GM10266 (cell line): ENCODE measurements at regions not wholly inside any gene's neighbourhood (a gene's known extent, or its start where the extent isn't known, plus 50 kb on each side); places are given as distances from the start of the nearest gene placed in this dataset.
"Not testable (repeated sequence)": the region's sequence is repeated elsewhere in the genome, so short reads cannot be mapped to it uniquely, and the experiment has no call there.

ENCODE experiments used
- DNase-seq: peaks from one replicate; pipeline ENCODE4 v3.0.0; 2012; ENCODE audit errors: extremely low spot score
- TF ChIP-seq, protein P1 (sequence below): IDR thresholded peaks from 2 replicates; pipeline ENCODE4 v1.5.1; 2012; ENCODE audit warnings: mild to moderate bottlenecking, low read depth; ENCODE audit not compliant: control insufficient read depth, insufficient read depth; ENCODE audit errors: missing control alignments

DNA sequence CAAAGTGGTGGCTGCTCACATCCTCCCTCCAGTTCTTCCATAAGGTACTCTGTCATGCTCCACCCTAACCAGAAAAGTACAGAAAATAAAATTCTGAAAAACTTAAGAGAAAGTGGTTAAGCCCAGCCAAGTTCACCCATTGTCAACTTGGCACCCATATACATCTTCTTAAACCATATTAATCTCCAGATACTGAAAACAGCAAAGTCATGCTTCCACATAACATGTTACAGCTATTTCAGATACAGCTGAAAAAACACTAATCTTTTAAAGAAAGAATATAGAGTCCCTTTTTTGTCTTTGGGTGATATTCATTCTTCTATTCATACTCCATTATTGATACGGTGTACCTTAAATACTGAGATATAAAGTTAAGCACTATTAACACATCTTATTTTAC, 577.8 kb downstream of the KCNT2 start:
- DNase-seq, result no peak
- TF ChIP-seq, protein P1, sequence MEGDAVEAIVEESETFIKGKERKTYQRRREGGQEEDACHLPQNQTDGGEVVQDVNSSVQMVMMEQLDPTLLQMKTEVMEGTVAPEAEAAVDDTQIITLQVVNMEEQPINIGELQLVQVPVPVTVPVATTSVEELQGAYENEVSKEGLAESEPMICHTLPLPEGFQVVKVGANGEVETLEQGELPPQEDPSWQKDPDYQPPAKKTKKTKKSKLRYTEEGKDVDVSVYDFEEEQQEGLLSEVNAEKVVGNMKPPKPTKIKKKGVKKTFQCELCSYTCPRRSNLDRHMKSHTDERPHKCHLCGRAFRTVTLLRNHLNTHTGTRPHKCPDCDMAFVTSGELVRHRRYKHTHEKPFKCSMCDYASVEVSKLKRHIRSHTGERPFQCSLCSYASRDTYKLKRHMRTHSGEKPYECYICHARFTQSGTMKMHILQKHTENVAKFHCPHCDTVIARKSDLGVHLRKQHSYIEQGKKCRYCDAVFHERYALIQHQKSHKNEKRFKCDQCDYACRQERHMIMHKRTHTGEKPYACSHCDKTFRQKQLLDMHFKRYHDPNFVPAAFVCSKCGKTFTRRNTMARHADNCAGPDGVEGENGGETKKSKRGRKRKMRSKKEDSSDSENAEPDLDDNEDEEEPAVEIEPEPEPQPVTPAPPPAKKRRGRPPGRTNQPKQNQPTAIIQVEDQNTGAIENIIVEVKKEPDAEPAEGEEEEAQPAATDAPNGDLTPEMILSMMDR, result no peak

DNA sequence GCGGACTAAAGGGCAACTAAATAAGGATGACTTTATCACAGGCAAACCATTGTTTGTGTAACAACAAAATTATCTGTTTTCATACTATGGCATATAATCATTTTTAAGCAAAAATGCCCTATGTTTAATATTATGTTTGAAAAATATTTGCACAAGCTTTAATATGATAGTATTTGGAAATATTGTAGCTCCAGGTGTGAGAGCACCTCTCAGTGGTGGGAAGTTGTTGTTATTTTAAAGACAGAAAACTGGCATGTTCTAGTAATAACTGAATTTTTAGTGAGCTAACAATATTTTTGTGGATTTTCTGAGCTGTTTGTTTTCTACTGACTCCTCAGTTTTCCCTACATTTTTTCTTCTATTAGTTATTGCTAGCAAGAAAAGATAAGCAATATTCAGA, 578.8 kb downstream of the KCNT2 start:
- TF ChIP-seq, protein P1, result no peak
- DNase-seq, result no peak

DNA sequence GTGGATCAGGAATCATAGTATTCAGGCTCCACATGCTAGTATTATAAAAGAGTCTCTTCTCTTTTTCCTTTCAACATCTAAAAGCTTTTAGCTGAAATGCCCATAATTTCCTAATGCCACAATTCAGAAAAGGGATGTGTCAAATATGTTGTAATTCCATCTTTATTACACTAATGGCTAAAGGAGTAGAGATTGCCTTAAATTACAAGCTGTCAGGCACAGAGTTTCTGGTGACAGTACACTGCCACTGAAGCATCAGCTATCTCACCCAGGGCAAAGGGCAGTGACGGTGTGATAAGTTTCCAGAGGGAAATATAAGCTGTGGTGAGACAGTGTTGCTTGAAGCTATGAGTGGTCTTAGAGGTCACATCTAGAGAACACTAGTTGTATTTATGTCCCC, 581.1 kb downstream of the KCNT2 start:
- TF ChIP-seq, protein P1, result no peak
- no peak for DNase-seq

DNA sequence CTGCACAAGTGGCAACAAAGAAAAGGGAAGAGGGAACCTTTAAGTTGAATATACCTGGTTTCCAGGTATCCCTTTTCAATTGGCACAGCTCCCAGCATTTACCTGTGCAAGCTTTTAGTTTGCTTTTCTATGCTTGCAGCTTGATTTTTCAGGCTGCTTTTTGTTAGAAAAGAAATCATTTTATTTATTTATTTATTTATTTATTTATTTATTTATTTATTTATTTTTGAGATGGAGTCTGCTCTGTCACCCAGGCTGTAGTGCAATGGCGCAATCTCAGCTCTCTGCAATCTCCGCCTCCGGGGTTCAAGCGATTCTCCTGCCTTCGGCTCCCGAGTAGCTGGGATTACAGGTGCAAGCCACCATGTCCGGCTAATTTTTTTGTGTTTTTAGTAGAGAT, 587.1 kb downstream of the KCNT2 start:
- not testable (repeated sequence) for DNase-seq

DNA sequence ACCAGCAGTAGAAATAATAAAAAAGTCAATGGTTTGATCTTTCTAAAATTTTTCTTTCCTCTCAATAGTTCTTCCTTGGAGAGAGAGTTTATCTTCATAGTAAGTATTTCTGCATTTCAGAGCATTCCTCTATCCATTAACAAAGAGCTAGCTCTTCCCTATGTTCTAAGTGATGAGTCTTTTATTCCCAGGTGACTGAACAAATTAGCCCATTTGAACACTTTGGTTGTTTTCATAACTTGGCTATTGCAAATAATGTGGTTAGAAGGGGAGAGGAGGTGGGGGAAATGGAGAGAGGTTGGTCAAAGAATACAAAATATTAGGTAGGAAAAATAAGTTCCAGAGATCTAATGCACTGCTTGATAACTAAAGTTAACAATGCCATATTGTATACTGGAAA, 598.9 kb downstream of the KCNT2 start:
- DNase-seq, result no peak

DNA sequence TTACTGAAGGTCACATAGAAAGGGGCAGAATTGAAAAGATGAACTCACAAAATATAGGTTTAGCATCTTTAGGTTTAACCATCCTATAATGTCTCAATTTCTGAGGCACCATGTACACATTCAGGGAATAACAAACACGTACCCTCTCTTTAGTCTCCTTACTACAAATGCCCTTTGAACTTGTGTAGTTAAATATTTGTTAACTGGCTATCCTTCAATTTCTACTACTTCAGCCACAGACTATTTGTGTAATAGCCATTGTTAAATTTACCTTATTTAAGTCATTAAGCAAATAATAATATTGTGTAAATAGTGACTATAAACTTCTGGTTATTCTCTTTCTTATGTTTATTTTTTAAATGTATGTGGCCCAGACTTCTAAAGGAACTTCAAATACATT, 600.5 kb downstream of the KCNT2 start:
- TF ChIP-seq, protein P1, result no peak
- DNase-seq, result no peak

More for the DNA sequence above, 598.9 kb downstream of the KCNT2 start:
- TF ChIP-seq, protein P1, result no peak

DNA sequence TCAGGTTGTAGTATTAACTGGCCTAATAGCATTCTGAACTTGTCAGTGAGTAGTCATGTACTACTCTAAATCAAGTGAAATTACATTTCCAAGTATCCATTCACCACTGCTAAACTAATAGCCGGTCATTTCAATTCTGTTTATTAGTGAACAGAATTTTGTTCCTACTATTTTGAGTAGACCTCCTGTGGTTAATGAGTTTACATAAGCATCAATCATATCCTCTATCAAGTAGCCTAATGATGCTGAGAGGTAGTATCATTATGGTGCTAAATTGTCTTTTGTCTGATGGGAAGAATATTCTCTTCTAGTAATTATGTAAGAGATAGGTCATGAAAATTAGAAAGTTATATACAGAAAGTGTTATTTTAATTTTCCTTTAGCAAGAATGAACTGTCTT, 602.8 kb downstream of the KCNT2 start:
- TF ChIP-seq, protein P1, result no peak
- no peak for DNase-seq

DNA sequence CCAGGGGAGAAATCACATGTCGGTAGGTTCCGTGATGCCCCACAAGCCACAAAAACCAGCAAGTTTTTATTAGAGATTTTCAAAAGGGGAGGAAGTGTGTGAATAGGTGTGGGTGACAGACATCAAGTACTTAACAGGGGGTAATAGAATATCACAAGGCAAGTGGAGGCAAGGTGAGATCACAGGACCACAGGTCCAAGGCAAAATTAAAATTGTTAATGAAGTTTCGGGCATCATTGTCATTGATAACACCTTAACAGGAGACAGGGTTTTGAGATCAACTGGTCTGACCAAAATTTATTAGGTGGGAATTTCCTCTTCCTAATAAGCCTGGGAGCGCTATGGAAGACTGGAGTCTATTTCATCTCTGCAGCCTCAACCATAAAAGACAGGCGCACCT, 603.9 kb downstream of the KCNT2 start:
- not testable (repeated sequence) for DNase-seq
